ENCODE measurements at regions not wholly inside any gene's neighbourhood (a gene's known extent, or its start where the extent isn't known, plus 50 kb on each side); places are given as distances from the start of the nearest gene placed in this dataset.

DNA sequence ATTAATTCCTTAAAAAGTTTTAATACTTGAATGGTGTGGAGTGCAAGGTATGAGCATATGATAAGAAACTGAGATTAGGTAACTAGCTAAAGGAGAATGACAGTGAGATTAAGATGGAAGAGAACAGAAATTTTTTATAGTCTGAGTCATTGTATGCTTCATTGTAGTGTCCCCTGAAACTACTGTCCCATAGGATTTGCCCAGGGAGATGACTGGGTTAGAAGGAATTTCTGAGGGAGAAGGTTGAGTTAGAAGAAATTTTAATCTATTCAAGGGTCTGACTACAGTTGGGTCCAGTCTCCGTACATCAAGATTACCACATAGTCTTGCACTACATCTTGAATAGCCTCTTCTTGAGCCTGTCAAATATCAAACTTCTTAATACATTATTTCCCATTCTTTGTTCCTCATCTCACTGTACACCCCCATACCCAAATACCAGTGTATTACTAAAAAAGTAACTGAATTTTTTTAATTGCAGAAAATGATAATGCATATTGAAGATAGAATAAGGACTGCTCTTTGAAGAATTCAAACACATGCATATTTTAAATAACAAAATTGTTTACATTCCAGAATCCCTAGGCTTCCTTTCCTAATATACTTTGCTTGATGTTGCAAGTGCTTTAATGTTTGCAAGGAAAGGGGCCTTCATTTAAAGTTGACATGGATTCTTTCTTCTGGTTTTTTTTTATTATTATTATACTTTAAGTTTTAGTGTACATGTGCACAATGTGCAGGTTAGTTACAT lies 314.3 kb upstream of the COL3A1 start:
- no peak for TF ChIP-seq JUND (CRISPR knock-in tag; IDR thresholded peaks at IDR 0.05)
- TF ChIP-seq, protein P1, sequence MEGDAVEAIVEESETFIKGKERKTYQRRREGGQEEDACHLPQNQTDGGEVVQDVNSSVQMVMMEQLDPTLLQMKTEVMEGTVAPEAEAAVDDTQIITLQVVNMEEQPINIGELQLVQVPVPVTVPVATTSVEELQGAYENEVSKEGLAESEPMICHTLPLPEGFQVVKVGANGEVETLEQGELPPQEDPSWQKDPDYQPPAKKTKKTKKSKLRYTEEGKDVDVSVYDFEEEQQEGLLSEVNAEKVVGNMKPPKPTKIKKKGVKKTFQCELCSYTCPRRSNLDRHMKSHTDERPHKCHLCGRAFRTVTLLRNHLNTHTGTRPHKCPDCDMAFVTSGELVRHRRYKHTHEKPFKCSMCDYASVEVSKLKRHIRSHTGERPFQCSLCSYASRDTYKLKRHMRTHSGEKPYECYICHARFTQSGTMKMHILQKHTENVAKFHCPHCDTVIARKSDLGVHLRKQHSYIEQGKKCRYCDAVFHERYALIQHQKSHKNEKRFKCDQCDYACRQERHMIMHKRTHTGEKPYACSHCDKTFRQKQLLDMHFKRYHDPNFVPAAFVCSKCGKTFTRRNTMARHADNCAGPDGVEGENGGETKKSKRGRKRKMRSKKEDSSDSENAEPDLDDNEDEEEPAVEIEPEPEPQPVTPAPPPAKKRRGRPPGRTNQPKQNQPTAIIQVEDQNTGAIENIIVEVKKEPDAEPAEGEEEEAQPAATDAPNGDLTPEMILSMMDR (CRISPR knock-in tag; IDR thresholded peaks at IDR 0.05), result no peak
- TF ChIP-seq ZSCAN22 (CRISPR knock-in tag; IDR thresholded peaks at IDR 0.05), result no peak
- no peak for TF ChIP-seq ARNTL (CRISPR knock-in tag; IDR thresholded peaks at IDR 0.05)
- TF ChIP-seq ZNF564 (CRISPR knock-in tag; IDR thresholded peaks at IDR 0.05), result no peak
- no peak for TF ChIP-seq CBX2 (IDR thresholded peaks at IDR 0.05; ENCODE audit: low read depth, low read length)
- TF ChIP-seq CBX2 (CRISPR knock-in tag; IDR thresholded peaks at IDR 0.05; ENCODE audit: low read depth), result no peak
- TF ChIP-seq, protein P2, sequence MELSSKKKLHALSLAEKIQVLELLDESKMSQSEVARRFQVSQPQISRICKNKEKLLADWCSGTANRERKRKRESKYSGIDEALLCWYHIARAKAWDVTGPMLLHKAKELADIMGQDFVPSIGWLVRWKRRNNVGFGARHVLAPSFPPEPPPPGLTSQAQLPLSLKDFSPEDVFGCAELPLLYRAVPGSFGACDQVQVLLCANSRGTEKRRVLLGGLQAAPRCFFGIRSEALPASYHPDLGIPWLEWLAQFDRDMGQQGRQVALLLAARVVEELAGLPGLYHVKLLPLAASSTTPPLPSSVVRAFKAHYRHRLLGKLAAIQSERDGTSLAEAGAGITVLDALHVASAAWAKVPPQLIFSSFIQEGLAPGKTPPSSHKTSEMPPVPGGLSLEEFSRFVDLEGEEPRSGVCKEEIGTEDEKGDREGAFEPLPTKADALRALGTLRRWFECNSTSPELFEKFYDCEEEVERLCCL (CRISPR knock-in tag; IDR thresholded peaks at IDR 0.05; ENCODE audit: borderline replicate concordance), result no peak
- no peak for TF ChIP-seq ZNF274 (CRISPR knock-in tag; IDR thresholded peaks at IDR 0.05)
- TF ChIP-seq SMC3 (IDR thresholded peaks at IDR 0.05; ENCODE audit: low read length), result no peak
- no peak for TF ChIP-seq ASH2L (IDR thresholded peaks at IDR 0.05; ENCODE audit: insufficient read length, low read depth, low read length)
- TF ChIP-seq KAT7 (CRISPR knock-in tag; IDR thresholded peaks at IDR 0.05; ENCODE audit: borderline replicate concordance), result no peak
